Caco-2 (cell line): ENCODE measurements at regions not wholly inside any gene's neighbourhood (a gene's known extent, or its start where the extent isn't known, plus 50 kb on each side); places are given as distances from the start of the nearest gene placed in this dataset.
"Not testable (repeated sequence)": the region's sequence is repeated elsewhere in the genome, so short reads cannot be mapped to it uniquely, and the experiment has no call there.

Experiments used
- BruUV-seq: library from RNA; stranded (reverse); fragments of 400-500 nt; replicated peaks from 2 replicates; lab custom pipeline; 2021; lab: Mats Ljungman, UMichigan
- CTCF ChIA-PET: fragments of 300-600 bp; sonication (Branson Sonifier 250); formaldehyde crosslinking; loops from one replicate; lab custom pipeline; 2022; ENCODE audit warnings: antibody characterized with exemption; lab: Charles Lee
- POLR2A ChIA-PET: fragments of 300-600 bp; sonication (Branson Sonifier 250); formaldehyde crosslinking; loops from one replicate; lab custom pipeline; 2022; ENCODE audit warnings: antibody characterized with exemption; lab: Charles Lee
- DNase-seq, 2 experiments: peaks; one replicate each; pipeline versions ENCODE4 v3.0.0 to v3.0.0-alpha.2; 2020 to 2022
- H3K27me3 ChIP-seq: replicated peaks from 2 replicates; pipeline ENCODE4 v1.6.0; 2011; ENCODE audit warnings: low read length; ENCODE audit not compliant: control insufficient read depth, insufficient read depth
- H3K36me3 ChIP-seq: 2 replicates; pipeline ENCODE4 v1.5.1; 2011; ENCODE audit warnings: low read length; ENCODE audit not compliant: control insufficient read depth, insufficient read depth
- H3K4me1 ChIP-seq: fragments of 250-450 bp; sonication (Bioruptor Pico); 2 replicates; pipeline ENCODE4 v1.5.1; 2020; ENCODE audit warnings: mild to moderate bottlenecking
- H3K4me3 ChIP-seq: 2 replicates; pipeline ENCODE4 v1.5.1; 2011; ENCODE audit warnings: low read depth, mild to moderate bottlenecking, control low read depth, low read length
- H3K9me3 ChIP-seq: fragments of 250-450 bp; sonication (Bioruptor Pico); 2 replicates; pipeline ENCODE4 v1.5.1; 2020; ENCODE audit warnings: mild to moderate bottlenecking, moderate library complexity
- H3K27ac Mint-ChIP-seq: one replicate; pipeline ENCODE4 v1.8.0; 2022; ENCODE audit warnings: mixed read lengths; ENCODE audit not compliant: unreplicated experiment
- H3K27me3 Mint-ChIP-seq: one replicate; pipeline ENCODE4 v1.8.0; 2022; ENCODE audit warnings: mixed read lengths; ENCODE audit not compliant: insufficient read depth, unreplicated experiment
- H3K36me3 Mint-ChIP-seq: one replicate; pipeline ENCODE4 v1.8.0; 2022; ENCODE audit warnings: mild to moderate bottlenecking, mixed read lengths; ENCODE audit not compliant: insufficient read depth, unreplicated experiment
- H3K4me1 Mint-ChIP-seq: one replicate; pipeline ENCODE4 v1.8.0; 2022; ENCODE audit warnings: low read depth, mixed read lengths; ENCODE audit not compliant: unreplicated experiment
- H3K4me3 Mint-ChIP-seq: one replicate; pipeline ENCODE4 v1.8.0; 2022; ENCODE audit warnings: mild to moderate bottlenecking, moderate library complexity, mixed read lengths; ENCODE audit not compliant: unreplicated experiment
- H3K9me3 Mint-ChIP-seq: one replicate; pipeline ENCODE4 v1.8.0; 2022; ENCODE audit warnings: mixed read lengths; ENCODE audit not compliant: unreplicated experiment
- intact Hi-C: fragments of 100-400 bp; cut with micrococcal nuclease; formaldehyde crosslinking; loops from one replicate; pipeline ENCODE4 v1.10.0; 2022; ENCODE audit not compliant: unreplicated experiment
- TF ChIP-seq, protein P1 (sequence below), 2 experiments: fragments of 200-600 bp in 1 of 2; IDR thresholded peaks; 1 replicate in 1 of 2; 2 replicates in 1 of 2; pipeline versions ENCODE4 v1.5.1 to v1.8.0; 2011 to 2022; ENCODE audit warnings: antibody characterized with exemption in 1 of 2, control low read depth in 1 of 2, inconsistent platforms in 1 of 2, low read depth in 1 of 2, low read length in 1 of 2, mild to moderate bottlenecking in 1 of 2, moderate library complexity in 1 of 2; ENCODE audit not compliant: insufficient read depth in 1 of 2, severe bottlenecking in 1 of 2, unreplicated experiment in 1 of 2

DNA sequence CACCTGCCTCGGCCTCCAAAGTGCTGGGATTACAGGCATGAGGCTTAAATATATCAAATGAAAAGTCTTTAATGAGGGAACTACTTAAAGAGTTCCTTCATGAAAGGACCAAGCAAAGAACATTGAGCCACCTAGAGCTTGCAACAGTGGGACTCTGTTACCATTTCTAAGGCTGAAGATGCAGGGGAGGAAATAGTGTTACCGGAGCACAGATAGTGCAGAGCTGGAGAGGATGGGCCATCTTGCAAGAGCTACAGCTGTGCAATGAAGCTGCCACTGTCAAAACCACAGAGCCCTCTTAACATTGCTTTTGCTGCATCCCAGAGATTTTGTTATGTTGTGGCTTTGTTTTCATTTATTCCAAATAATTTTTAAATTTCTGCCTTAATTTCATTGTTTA lies 77.1 kb upstream of the NAA35 start:
- BruUV-seq, result no TSS peak
- Histone ChIP-seq H3K4me1 (no peaks in the 10 kb centered on the region), H3K4me3 (no peak overlapping the region), H3K27me3 (no peaks in the 10 kb centered on the region), H3K9me3 (no peaks in the 10 kb centered on the region), H3K36me3 (no peaks in the 10 kb centered on the region)
- TF ChIP-seq, protein P1, sequence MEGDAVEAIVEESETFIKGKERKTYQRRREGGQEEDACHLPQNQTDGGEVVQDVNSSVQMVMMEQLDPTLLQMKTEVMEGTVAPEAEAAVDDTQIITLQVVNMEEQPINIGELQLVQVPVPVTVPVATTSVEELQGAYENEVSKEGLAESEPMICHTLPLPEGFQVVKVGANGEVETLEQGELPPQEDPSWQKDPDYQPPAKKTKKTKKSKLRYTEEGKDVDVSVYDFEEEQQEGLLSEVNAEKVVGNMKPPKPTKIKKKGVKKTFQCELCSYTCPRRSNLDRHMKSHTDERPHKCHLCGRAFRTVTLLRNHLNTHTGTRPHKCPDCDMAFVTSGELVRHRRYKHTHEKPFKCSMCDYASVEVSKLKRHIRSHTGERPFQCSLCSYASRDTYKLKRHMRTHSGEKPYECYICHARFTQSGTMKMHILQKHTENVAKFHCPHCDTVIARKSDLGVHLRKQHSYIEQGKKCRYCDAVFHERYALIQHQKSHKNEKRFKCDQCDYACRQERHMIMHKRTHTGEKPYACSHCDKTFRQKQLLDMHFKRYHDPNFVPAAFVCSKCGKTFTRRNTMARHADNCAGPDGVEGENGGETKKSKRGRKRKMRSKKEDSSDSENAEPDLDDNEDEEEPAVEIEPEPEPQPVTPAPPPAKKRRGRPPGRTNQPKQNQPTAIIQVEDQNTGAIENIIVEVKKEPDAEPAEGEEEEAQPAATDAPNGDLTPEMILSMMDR (IDR thresholded peaks at IDR 0.05; ENCODE audit: insufficient read depth in 1 of 2, low read depth in 1 of 2, low read length in 1 of 2, severe bottlenecking in 1 of 2, unreplicated experiment in 1 of 2), result no peak
- DNase-seq, result no peak
- intact Hi-C loops, result no loop called here
- H3K27me3 Mint-ChIP-seq, result peaks cover 6% of the 10 kb centered on the region
- POLR2A ChIA-PET, result no interaction called here
- H3K27ac Mint-ChIP-seq, result no peak overlapping the region
- no peak overlapping the region for H3K4me3 Mint-ChIP-seq
- no peaks in the 10 kb centered on the region for H3K4me1 Mint-ChIP-seq
- CTCF ChIA-PET, result no interaction called here
- H3K9me3 Mint-ChIP-seq, result no peaks in the 10 kb centered on the region
- no peaks in the 10 kb centered on the region for H3K36me3 Mint-ChIP-seq

DNA sequence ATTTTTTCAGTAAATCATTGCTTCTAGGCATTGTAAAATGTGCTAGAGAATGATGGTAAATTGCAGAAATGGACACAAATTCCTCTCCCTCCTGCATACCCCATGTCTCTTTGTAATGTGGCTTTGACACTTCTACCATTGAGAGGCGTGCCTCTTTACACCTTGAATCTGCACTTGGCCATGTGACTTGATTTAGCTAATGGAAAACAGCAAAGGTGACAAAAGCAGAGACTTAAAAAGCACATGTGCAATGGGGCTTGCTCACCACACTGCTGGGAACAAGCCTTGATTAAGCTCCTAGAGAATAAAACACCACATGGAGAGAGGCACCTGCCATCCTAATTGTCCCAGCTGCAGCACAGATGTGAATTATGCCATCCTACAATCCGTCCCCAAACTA lies 69.9 kb upstream of the NAA35 start:
- Mint-ChIP-seq H3K27me3 (peaks cover 6% of the 10 kb centered on the region), H3K4me3 (no peak overlapping the region), H3K36me3 (no peaks in the 10 kb centered on the region), H3K9me3 (no peaks in the 10 kb centered on the region), H3K4me1 (no peaks in the 10 kb centered on the region), H3K27ac (no peak overlapping the region)
- TF ChIP-seq, protein P1 (IDR thresholded peaks at IDR 0.05; ENCODE audit: insufficient read depth in 1 of 2, low read depth in 1 of 2, low read length in 1 of 2, severe bottlenecking in 1 of 2, unreplicated experiment in 1 of 2), result no peak
- Histone ChIP-seq H3K4me3 (no peak overlapping the region), H3K4me1 (no peaks in the 10 kb centered on the region), H3K9me3 (no peaks in the 10 kb centered on the region), H3K27me3 (no peaks in the 10 kb centered on the region), H3K36me3 (no peaks in the 10 kb centered on the region)
- intact Hi-C loops, result no loop called here
- CTCF ChIA-PET, result no interaction called here
- DNase-seq, result no peak
- POLR2A ChIA-PET, result no interaction called here
- no TSS peak for BruUV-seq

DNA sequence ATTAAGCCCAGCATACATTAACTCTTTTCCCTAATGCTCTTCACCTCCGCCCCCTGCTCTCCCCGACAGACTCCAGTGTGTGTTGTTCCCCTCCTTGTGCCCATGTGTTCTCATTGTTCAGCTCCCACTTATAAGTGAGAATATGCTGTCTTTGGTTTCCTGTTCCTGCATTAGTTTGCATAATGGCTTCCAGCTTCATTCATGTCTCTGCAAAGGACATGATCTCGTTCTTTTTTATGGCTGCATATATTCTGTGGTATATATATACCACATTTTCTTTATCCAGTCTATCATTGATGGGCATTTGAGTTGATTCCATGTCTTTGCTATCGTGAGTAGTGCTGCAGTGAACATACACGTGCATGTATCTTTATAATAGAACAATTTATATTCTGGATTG lies 69.3 kb upstream of the NAA35 start:
- CTCF ChIA-PET, POLR2A ChIA-PET: not testable (repeated sequence)

DNA sequence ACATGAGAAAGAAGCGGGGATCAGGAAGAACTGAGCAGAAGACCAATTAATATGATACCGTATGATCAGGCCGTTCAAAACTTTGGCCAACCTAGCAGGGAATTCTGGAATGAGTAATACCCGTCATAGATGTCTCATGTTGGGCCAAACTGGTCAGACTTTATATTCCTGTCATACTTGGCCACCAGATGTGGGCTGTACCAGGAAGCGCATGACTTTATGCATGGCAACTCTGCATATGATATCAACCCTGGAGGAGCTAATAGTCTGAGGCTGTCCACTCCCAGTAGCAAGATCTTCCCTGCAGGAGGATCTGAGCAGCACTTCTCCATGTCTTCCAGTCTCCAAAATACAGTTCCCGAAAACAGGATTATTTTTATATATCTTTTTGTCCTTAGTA lies 68.5 kb upstream of the NAA35 start:
- Mint-ChIP-seq H3K4me3 (no peak overlapping the region), H3K36me3 (no peaks in the 10 kb centered on the region), H3K27ac (no peak overlapping the region), H3K9me3 (no peaks in the 10 kb centered on the region), H3K27me3 (peaks cover 6% of the 10 kb centered on the region), H3K4me1 (no peaks in the 10 kb centered on the region)
- H3K27me3 ChIP-seq, result no peaks in the 10 kb centered on the region
- no peaks in the 10 kb centered on the region for H3K9me3 ChIP-seq
- no peaks in the 10 kb centered on the region for H3K4me1 ChIP-seq
- intact Hi-C loops, result no loop called here
- no peaks in the 10 kb centered on the region for H3K36me3 ChIP-seq
- DNase-seq, result no peak
- TF ChIP-seq, protein P1 (IDR thresholded peaks at IDR 0.05; ENCODE audit: insufficient read depth in 1 of 2, low read depth in 1 of 2, low read length in 1 of 2, severe bottlenecking in 1 of 2, unreplicated experiment in 1 of 2), result no peak
- no TSS peak for BruUV-seq
- POLR2A ChIA-PET, result no interaction called here
- CTCF ChIA-PET, result no interaction called here
- H3K4me3 ChIP-seq, result no peak overlapping the region

More for the DNA sequence above, 69.3 kb upstream of the NAA35 start:
- H3K27me3 ChIP-seq, H3K4me3 ChIP-seq, DNase-seq, H3K36me3 ChIP-seq, H3K36me3 Mint-ChIP-seq, H3K4me1 ChIP-seq, BruUV-seq, H3K4me1 Mint-ChIP-seq, H3K4me3 Mint-ChIP-seq, H3K9me3 Mint-ChIP-seq, H3K27me3 Mint-ChIP-seq, intact Hi-C loops, H3K9me3 ChIP-seq, H3K27ac Mint-ChIP-seq: not testable (repeated sequence)
